ENCODE measurements at regions not wholly inside any gene's neighbourhood (a gene's known extent, or its start where the extent isn't known, plus 50 kb on each side); places are given as distances from the start of the nearest gene placed in this dataset.

DNA sequence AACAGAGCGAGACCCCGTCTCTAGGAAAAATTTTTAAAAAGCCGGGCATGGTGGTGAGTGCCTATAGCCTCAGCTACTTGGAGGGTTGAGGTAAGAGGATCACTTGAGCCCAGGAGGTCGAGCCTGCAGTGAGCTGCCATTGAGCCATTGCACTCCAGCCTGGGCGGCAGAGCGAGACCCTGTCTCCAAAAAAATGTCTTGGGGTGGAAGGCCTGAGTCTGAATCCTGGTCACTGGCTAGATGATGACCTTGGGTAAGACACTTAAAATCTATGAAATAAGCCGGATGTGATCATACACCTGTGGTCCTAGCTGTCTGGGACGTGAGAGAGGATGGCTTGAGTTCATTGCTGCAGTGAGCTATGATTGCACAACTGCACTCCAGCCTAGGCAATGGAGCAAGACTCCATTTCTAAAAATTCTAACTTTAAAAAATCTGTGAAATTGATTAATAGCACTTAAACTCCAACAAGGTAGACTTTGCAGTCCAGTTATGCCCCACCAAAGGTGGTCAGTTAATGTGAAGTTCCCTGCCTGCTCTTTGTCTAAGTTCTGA, 157.3 kb upstream of the UMPS start:
- DNase-seq (ENCODE audit: low read depth, low spot score), result no peak

DNA sequence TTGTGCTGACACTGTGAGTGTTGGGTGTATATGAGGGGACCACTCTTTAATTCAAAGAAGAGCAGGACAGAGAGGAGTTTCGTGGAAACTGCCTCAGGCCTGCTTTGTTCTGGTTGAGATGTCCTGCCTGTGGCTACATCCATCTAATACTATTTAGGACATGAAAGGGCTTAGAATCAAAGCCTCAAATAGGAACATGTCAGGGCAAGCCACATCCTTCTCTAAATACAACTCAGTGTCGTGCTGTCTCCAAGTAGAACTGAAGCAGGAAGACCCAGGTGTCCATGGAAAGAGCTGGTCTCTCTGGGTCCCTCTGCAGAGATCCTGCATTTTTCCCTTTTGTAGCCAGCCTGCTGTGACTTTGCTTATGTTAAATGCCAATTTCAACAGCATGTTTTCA, 156.2 kb upstream of the UMPS start:
- DNase-seq (ENCODE audit: low read depth, low spot score), result no peak

DNA sequence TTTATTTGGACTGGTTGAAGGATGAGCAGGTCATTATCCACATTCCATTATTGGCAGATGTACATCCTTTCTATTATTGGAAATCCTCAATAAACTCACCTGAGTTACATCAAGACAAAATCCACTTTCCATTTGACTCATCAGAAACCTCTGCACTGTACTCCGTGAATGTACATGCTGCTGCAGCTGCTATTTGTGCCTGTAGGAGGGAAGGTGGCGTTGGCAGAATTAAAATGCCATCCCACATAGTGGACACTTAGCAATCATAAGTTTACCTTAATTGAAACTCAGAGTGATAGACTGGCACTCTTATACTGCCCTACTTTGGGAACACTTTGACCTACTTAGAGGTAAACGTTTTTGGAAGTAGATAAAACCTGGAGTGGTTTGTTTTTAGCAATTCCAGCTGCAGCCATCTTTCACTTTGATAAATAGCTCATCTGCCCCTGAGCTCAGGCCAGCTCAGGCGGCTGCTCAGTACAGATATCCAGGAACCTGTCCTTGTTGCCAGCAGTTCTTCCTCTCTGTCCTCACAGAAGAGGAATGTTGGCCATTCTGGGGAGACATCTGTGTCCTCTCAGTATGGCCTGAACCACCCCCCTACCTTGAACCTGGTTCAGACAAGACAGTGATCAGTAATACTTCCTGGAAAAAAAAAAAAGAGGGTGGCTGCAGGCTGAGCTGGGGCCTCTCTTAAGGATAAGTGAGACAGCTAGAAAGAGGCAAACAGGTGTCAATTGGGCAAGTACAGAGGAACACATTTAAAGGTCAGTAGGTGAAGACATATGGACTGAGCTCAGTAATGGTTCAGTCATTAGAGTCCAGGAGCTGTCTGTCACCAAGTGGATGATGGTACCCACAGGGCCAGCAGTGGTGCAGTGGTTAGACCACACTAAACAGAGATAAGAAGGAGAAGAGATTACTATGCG, 153.4 kb upstream of the UMPS start:
- no peak for DNase-seq (ENCODE audit: low read depth, low spot score)

DNA sequence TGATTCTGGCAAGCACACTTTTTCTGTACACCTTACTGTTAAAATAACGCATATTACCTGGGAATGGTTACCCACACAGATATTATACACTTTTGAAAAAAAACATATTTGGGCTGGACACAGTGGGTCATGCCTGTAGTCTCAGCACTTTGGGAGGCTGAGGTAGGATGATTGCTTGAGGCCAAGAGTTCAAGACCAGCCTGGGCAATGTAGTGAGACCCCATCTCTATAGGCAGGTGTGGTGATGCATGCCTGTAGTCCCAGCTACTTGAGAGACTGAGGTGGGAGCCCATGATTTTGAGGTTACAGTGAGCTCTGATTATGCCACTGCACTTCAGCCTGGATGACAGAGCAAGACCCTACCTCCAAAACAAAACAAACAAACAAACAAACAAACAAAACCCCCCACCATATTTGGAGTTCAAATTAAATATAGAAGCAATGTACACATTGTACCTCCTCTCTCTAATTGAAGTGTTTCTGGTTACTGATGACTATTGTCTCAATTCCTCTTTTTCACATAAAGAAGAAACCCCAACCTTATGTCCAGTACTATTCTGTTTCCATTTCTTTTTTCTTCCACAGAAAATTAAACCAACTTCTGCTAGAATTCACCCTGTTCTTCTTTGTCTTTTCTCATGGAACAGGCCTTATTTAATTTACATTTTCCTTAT, 152.6 kb upstream of the UMPS start:
- DNase-seq (ENCODE audit: low read depth, low spot score), result no peak

DNA sequence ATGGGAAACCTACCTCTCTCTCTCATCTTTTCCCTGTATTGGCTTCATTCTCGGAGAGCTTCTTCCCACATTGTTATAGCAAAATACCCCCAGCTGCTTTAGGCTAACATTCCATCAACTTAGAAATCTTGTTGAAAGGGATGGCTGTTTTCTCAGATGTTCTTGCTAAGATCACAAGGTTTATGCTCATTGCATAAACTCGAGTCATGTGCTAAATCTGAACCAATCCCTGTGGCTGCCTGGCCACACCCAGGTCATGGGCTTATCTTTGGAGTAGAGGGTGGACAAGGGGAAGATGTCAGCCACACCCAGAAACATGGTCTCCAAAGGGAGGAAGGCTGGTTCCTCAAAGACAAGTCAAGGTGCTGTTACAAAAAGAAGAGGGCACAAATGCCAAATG, 150.6 kb upstream of the UMPS start:
- DNase-seq (ENCODE audit: low read depth, low spot score), result no peak

DNA sequence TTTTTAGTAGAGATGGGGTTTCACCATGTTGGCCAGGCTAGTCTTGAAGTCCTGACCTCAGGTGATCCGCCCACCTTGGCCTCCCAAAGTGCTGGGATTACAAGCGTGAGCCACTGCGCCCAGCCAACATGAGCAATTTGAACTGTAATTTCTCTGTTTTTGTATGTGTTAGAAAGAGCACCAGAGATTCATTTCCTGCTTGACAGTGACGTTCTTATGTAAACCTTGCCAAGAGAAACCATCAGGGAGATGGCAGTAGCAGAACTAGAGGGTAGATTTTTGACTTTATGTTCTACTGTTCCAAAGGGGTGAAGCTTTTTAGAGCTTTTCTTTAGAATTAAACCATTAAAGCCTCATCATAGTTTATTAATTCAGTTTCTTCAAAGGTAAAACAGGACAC, 148.1 kb upstream of the UMPS start:
- no peak for DNase-seq (ENCODE audit: low read depth, low spot score)

DNA sequence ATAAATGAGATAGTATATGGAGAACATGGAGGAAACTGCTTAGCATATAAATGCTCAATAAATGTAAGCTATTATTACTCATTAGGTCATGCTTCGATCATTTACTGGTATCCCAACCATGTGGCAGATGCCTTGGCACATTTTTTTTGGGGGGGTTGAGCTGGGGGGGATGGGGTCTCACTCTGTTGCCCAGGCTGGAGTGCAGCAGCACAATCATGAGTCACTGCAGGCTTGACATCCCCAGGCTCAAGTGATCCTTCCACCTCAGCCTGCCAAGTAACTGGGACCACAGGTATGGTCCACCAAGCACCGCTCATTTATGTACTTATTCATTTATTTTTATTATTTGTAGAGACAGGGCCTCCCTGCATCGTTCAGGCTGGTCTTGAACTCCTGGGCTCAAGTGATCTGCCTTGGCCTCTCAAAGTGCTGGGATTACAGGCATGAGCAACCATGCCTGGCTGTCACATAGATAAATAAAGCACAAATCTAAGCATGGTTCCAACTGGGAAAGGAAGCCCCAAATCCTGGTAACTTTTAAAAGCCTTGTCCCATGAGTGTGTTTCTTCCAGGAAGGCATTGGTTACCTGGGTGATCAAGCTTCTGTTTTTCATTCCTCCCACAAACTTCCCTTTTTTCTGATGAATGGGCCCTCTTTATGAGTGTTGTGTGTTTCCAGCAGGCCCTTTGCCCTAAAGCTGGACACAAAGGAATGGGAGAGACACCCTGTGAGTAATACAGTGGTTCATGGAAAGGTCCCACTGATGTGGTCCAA, 147.4 kb upstream of the UMPS start:
- no peak for DNase-seq (ENCODE audit: low read depth, low spot score)

DNA sequence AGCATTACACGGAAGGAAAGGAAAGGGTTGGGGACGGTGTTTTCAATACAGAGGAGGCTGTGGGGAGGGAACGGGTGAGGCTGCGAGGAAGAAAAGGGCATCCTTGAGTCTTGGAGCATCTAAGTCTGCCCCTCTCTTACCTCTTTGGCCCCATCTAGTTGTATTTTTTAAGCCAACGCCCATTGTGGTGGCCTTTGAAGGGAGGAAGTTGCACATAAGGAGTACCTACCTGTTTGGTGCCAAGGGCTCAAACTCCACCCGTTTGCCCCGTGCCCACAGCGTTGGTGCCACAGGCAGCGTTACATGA, 146.1 kb upstream of the UMPS start:
- DNase-seq (ENCODE audit: low read depth, low spot score), result no peak

DNA sequence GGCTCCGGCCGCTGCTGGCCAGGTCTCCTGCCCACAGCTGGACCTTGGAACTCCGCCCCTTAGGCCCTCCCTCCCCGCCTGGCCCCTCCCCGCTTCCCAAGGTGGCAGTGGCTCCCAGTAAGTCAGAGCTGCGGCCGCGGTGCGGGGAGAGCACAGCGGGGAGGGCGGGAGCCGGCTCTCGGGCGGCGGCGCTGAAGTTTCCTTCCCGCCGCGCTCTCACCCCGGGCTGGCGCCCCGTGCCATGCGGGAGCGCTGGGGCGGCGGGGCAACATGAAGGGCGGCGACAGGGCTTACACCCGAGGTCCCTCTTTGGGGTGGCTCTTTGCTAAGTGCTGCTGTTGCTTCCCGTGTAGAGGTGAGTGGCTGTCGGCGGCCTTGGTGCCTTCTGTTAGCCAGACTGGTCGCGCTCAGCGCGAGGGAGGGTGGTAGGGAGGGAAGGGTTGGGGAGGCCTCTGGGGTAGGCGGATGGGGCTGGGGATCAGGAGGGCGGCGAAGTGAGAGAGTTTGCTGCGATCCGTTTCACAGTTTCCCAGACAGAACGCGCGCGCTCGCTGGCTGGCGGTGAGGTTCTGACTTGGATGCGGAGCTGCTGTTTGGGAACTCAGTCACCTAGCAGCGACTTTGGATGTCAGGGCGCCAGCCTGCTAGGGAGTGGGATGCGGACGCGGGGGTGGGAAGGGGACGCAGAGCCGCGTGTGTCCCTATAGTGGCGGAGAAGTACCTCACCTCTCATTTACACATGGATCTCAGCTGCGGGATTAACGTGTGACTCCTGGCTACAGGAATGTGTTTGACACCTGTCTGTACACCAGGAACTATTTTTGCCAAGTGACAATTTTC, 145.5 kb upstream of the UMPS start:
- DNase-seq (ENCODE audit: low read depth, low spot score), result no peak

DNA sequence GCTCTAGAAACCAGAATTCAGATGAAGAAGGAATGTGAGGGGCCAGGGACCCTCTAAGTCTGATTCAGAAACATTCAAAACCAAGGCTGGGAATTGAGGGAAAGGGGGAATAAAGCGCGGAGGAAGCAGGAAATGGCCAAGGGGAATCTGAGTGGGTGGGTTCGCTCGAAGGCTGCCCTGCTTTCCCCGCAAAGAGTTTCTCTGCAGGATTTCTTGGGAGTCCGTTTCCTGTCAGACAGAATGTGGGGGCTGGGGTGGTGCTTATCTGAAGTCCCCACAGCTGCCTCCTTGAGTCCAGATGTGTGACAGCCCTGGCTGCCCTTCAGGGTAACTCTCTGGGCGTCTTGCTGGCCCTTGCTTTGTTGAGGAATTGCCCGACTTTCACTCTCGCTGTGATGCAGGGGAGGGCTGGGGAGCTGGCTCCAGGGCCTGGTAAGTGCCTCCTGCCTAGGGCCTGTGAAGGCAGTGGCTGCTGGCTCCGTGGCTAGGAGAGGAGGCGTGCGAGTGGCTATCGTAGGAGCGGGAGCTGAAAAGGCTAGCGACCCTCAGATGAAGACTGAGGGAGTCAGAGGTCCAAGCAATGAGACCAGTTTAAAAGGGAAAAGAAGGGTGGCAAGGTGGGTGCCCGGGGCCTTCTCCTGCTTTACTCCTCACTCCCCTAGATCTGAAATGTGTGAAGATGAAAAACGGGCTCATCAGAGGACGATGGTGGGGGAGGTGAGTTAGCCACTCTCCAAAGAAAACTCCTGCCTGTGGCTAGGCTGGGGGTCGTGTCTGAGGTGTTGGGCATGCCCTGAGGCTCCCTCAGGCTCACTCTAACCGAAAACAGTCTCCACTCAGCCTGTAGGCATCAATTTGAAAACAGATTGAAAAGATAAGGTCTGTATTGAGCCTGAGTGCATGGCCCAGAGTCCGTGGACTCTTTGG, 143.9 kb upstream of the UMPS start:
- DNase-seq (ENCODE audit: low read depth, low spot score), result no peak

DNA sequence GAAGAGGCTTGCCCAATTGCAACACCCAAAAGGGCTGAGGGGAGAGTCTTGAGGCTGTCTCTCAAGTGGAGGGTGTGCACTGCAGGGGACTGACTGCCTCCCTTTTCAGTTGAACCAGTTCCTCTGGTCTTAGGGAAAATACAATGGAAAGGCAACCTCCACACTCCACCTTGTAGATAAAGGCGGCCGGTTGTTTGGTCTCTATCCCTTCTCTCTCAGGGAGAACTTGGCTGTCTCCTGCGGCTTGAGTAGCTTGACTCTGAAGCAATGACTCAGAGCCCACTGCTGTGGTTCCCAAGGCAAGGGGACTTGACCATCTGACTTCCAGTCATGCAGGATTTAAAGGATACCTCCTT, 143.2 kb upstream of the UMPS start:
- no peak for DNase-seq (ENCODE audit: low read depth, low spot score)

DNA sequence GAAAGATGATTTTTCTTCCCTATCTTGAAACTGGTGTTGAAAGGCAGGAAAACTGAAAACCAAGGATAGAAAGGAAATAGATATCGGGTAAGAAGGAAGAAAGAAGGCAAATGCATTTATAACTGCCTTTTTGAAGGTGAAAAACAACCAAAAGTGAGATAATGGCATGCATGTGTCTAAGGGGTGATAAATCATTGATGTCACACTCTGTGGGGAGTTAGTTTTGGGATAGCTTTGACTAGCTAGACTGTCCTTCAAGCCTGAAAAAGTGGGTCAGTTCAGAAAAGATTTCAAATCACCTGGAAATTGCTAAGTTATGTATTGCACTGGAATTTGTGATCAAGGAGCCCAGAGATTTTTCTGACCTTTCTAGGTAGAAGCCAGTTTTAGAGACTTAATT, 142.2 kb upstream of the UMPS start:
- no peak for DNase-seq (ENCODE audit: low read depth, low spot score)

DNA sequence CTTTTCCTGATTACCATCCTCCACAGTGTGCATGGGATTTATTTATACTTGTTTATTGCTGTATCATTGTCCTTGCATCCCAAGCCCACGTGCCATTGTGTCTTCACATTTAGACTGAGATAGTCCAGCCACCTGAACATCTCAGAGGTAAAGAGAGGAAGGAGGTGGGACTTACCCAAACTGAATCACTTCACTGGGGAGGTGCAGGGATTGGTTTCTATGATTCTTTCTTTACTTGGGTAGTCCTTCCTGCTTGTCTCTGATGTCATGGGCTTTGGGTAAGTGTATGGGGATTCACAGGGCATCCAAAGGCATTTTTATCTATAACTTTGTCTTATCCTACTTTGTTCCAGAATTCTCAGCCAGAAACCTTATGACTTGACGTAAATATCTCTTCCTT, 141.5 kb upstream of the UMPS start:
- no peak for DNase-seq (ENCODE audit: low read depth, low spot score)

DNA sequence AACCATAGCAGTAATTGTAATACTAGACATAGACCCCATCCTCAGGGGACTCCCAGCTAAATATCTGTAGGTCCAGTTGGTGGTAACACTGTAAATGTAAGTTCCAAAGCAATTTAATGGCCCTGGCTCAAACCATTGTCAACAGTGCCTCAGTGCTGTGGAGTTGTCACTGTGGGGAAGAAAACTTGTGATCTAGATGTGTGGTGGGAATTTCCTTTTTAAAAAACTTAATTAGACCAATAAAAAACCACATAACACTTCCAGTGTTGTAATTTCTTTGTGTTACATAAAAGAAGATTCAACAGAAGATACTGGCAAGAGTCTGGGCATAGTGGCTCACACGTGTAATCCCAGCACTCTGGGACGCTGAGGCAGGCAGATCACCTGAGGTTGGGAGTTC, 138.6 kb upstream of the UMPS start:
- DNase-seq (ENCODE audit: low read depth, low spot score), result no peak

DNA sequence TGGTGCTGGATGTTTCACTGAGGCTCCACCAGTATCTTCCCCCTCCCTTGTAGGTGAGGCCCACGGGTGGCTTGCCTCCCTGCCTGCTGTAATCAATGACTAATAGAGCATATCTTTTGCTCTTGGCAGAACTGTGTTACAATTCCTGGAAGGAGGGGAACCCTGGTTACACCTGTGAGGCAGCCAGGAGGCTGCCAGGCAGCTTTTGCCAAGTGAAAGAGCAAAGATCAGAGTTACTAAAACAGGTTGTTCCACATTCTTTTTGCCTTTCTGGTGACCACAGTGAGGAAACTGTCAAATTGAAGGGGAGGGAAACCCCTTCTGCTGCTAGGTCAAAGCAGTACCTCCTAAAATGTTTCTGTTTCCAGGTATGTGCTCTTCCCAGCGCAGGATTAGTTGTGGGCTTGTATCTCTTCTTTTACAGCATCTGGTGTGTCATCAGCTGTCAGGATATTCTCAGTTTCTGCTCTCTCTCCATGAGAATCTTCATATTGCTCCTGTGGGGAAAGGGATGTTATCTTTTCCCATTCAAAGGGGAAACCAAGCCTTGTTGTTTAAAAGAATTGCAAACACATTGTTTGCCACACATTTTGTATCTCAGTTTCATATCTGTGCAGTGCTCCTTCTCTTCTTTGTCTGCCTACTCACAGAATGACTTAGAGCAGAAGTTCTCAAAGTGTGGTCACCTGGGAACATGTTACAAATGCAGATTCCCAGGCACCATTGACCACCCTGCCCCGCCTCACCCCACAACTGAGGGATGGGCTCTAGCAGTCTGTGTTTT, 137.4 kb upstream of the UMPS start:
- no peak for DNase-seq (ENCODE audit: low read depth, low spot score)

DNA sequence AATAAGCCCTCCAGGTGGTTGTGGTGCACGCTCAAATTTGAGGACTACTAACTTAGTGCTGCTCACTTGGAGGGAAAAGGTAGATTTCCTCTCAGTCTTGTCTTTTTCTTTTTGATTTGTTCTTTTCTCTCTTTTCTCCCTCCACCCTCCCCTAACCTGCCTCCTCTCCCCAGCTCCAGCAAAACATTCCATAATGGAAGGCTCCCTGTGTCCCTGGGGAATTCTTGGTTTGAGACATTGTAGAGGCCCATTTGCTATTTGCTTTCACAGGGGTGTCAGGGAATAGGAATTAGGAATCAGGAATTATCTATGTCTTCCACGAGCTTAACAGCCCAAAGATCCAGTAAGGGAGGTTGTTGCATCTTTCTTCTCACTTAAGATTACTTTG, 136.8 kb upstream of the UMPS start:
- DNase-seq (ENCODE audit: low read depth, low spot score), result no peak

DNA sequence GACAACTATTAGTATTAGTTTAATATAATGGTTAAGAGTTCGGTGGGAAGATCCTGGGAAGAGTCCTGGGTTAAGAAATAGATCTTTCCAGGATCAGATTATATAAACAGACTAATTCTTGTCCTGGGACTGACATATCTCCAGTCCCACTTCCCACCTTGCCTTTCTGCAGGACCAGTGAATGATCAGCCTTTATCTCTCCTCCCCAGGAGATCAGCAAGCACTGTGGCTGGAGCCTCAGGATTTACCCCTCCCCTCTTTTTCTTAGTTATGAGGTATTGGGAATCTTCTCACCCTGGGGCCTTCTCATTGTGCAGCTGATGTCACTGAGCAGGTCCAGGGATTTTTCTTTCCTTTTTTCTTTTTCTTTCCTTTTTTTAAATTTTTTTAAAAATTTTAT, 135.7 kb upstream of the UMPS start:
- DNase-seq (ENCODE audit: low read depth, low spot score), result no peak

DNA sequence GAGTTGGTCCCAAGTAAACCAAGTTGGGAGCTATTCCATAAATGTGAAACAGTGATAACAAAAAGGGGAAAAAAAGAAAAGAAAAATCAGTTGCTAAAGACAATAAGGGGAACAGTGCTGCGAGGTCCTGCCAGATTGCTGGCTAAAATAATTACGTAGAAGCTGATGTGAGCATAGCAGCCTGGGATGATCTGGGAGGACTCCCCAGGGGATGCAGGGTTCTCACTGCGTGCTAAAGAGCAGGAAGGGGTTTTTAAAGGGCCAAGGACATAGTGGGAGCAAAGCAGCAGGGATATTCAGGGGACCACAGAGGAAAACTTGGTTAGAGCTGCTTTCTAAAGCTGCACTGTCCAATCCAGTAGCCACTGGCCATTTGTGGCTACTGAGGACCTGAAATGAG, 133.0 kb upstream of the UMPS start:
- no peak for DNase-seq (ENCODE audit: low read depth, low spot score)

DNA sequence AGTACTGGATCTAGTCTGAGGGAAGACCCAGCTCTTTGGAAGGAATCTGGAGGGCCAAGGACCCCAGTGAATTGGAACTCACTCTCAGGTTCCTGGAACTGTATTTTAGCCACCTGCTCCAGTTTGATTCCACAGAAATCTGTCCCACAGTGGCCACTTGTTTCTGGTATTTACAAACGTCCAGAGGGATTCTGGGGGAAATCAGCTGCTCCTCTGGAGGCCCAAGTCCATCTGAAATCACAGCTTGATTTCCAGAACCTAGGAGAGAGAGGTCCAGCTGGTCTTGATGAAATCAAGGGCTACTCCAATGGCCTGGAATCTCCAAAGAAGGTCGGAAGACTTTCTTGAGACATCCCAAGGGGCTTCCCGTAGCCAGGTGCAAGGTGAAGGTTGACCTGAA, 132.3 kb upstream of the UMPS start:
- DNase-seq (ENCODE audit: low read depth, low spot score), result no peak

Measured in pulmonary artery endothelial cell (primary cell).